Neuron (in vitro differentiated cells): ENCODE measurements at regions not wholly inside any gene's neighbourhood (a gene's known extent, or its start where the extent isn't known, plus 50 kb on each side); places are given as distances from the start of the nearest gene placed in this dataset.

Experiments used
- H2AFZ ChIP-seq: one replicate; pipeline ENCODE4 v1.6.1; 2013; ENCODE audit warnings: low read depth, mild to moderate bottlenecking, inconsistent platforms, low read length, moderate library complexity
- H3K27me3 ChIP-seq: one replicate; pipeline ENCODE4 v1.6.1; 2013; ENCODE audit warnings: low read length; ENCODE audit not compliant: insufficient read depth
- H3K36me3 ChIP-seq: one replicate; pipeline ENCODE4 v1.6.1; 2013; ENCODE audit warnings: low read length; ENCODE audit not compliant: insufficient read depth
- H3K4me1 ChIP-seq: one replicate; pipeline ENCODE4 v1.6.1; 2013; ENCODE audit warnings: low read length; ENCODE audit not compliant: insufficient read depth
- H3K4me3 ChIP-seq: 2 replicates; pipeline ENCODE4 v1.5.1; 2013; ENCODE audit warnings: mild to moderate bottlenecking, low read length, moderate library complexity
- H3K9me3 ChIP-seq: one replicate; pipeline ENCODE4 v1.6.1; 2013; ENCODE audit warnings: low read length

DNA sequence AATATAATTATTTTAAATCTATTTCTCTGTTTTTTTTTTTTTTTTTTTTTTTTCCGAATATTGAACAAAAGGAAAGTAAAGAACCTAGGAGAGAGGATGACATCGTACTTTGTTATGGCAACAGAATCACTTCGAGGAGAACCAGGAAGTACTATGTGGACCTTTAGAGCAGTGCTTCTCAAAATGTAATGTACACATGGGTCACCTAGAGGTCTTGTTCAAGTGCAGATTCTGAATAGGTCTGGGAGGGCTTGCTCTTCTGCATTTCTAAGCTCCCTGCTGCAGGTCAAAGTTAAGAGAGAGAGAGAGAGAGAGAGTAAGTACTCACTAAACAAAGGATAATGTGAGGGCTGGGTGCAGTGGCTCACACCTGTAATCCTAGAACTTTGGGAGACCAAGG lies 419.5 kb upstream of the TENM4 start:
- no peak overlapping the region for H2AFZ ChIP-seq
- H3K9me3 ChIP-seq: no peaks in the 10 kb centered on the region
- H3K27me3 ChIP-seq: no peaks in the 10 kb centered on the region
- H3K36me3 ChIP-seq: no peaks in the 10 kb centered on the region
- no peaks in the 10 kb centered on the region for H3K4me1 ChIP-seq
- H3K4me3 ChIP-seq: no peak overlapping the region

DNA sequence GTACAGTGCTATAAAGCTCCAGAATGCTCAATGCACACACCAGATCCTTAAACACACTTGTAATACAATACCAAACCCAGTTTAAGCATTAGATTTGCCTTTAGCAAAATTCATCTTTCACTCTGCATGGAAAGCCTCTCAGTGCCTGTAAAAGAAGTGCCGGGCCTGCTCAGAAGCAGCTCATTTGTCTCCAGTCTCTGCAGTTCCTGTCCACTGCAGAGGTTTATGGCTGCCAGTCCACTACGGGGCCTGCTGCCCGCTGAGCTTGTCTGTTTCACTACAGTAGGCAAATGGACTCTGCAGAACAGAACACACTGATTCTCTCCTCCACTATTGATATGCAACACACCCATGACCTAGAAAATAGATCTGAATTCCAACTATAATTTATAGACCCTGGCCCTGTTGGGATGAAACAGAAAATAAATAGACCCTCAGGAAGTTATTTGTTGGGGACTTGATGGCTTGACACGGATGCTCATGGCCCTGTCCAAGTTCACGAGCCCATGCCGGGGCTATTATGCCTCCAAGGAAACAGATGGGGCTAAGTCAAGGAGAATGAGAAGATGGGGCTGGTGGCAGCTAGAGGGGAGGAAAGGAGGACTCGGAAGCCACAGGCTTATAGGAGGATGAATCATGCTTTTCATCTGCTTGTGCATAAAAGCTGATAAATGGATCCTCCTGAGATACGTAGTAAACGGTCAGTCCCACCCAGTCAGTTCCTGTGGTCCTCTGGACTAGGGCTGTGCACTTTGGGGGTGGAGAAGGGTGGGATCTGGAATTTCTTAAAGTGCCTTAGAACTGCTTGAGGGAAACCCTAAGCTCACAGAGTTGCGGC lies 416.8 kb upstream of the TENM4 start:
- Histone ChIP-seq H3K27me3 (no peaks in the 10 kb centered on the region), H2AFZ (no peak overlapping the region), H3K36me3 (no peaks in the 10 kb centered on the region), H3K4me3 (no peak overlapping the region), H3K9me3 (no peaks in the 10 kb centered on the region), H3K4me1 (no peaks in the 10 kb centered on the region)

GRCh38 chr11:79852176-79852575 lies 411.3 kb upstream of the TENM4 start:
- Histone ChIP-seq H3K9me3 (no peaks in the 10 kb centered on the region), H3K27me3 (no peaks in the 10 kb centered on the region), H3K4me1 (no peaks in the 10 kb centered on the region), H3K36me3 (no peaks in the 10 kb centered on the region), H3K4me3 (no peak overlapping the region), H2AFZ (no peak overlapping the region)

GRCh38 chr11:79845002-79845709 lies 404.3 kb upstream of the TENM4 start:
- H2AFZ ChIP-seq: no peak overlapping the region
- H3K27me3 ChIP-seq: peaks cover 2% of the 10 kb centered on the region
- H3K9me3 ChIP-seq: no peaks in the 10 kb centered on the region
- no peaks in the 10 kb centered on the region for H3K36me3 ChIP-seq
- no peaks in the 10 kb centered on the region for H3K4me1 ChIP-seq
- no peak overlapping the region for H3K4me3 ChIP-seq

DNA sequence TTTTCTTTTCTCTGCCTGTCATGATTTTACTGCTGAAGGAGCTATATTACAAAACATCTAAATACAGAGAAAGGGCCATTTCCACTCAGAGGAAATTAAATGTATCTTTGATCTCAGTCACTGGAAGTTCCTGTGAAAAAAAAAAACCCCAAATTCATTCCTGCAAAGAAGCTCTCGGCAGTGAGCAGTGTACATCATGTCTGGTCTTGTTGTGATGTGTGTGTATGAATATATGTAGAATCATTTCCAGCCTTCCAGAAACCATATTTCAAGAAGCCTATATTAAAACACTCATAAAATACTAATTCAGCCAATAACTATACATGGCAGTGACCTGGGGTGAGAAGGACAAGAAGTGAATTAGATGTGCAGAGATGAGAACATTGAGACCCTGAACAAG lies 393.2 kb upstream of the TENM4 start:
- no peaks in the 10 kb centered on the region for H3K9me3 ChIP-seq
- no peak overlapping the region for H2AFZ ChIP-seq

GRCh38 chr11:79830446-79830845 lies 389.6 kb upstream of the TENM4 start:
- Histone ChIP-seq H3K27me3 (no peaks in the 10 kb centered on the region), H3K4me3 (no peak overlapping the region), H3K9me3 (no peaks in the 10 kb centered on the region), H2AFZ (no peak overlapping the region), H3K4me1 (no peaks in the 10 kb centered on the region), H3K36me3 (no peaks in the 10 kb centered on the region)

More for the DNA sequence above, 393.2 kb upstream of the TENM4 start:
- Histone ChIP-seq H3K4me1 (no peaks in the 10 kb centered on the region), H3K36me3 (no peaks in the 10 kb centered on the region), H3K27me3 (no peaks in the 10 kb centered on the region), H3K4me3 (no peak overlapping the region)

DNA sequence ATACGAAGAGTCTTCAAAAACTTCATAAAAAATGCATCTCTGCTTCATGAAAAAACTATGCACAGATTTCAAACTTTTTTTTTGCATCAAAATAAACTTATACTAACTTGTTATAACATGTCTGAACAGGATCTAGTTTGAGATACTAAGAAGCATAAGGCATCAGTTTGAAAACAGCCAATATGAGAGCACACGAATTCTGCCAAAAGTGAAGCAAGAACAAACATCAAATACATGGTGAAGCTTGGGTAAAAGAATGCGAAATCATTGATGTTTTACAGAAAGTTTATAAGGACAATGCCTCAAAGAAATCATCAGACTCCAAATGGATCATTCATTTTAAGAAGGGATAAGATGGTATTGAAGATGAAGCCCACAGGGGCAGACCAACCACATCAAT lies 389.1 kb upstream of the TENM4 start:
- Histone ChIP-seq H3K9me3 (no peaks in the 10 kb centered on the region), H3K27me3 (no peaks in the 10 kb centered on the region), H2AFZ (no peak overlapping the region), H3K4me3 (no peak overlapping the region), H3K4me1 (no peaks in the 10 kb centered on the region), H3K36me3 (no peaks in the 10 kb centered on the region)

DNA sequence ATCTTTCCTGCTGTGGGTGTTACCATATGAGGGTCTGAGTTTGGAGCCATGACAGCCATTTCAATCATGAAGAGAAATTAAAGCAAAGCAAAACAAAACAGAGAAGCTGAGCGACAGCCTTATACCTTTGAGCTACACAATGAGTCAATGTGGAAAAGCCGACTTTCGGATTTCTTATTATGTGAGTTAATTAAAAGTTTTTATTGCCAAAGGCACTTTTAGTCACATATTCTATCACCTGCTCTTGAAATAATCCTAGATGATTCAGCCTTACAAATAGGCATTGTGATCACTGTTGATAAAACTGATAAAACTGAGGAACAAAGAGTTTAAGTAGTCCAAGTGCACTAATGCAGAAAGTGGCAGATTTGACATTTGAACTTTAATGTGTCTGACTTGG lies 381.9 kb upstream of the TENM4 start:
- H2AFZ ChIP-seq: no peak overlapping the region
- no peaks in the 10 kb centered on the region for H3K4me1 ChIP-seq

DNA sequence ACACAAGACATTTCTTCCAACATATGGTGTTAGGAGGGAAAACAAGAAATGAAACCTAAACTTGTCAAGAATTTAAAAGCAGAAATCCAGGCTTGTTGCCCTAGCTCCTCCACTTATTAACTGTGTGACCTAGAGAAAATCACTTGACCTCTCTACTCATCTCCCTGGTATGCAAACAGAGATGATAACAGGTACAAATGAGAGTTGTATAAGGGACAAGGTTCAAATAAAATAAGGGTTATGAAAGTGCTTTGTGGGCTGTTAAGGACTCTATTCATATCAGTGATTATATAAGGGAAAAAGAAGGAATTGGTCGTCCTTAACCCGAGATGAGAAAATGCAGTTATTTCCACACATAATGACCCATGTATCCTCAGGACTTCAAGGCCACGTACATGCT lies 372.7 kb upstream of the TENM4 start:
- no peak overlapping the region for H2AFZ ChIP-seq
- H3K27me3 ChIP-seq: no peaks in the 10 kb centered on the region
- H3K36me3 ChIP-seq: no peaks in the 10 kb centered on the region
- H3K9me3 ChIP-seq: no peaks in the 10 kb centered on the region
- H3K4me3 ChIP-seq: no peak overlapping the region
- no peaks in the 10 kb centered on the region for H3K4me1 ChIP-seq

More for the DNA sequence above, 381.9 kb upstream of the TENM4 start:
- H3K27me3 ChIP-seq: no peaks in the 10 kb centered on the region
- no peaks in the 10 kb centered on the region for H3K9me3 ChIP-seq
- H3K4me3 ChIP-seq: no peak overlapping the region
- no peaks in the 10 kb centered on the region for H3K36me3 ChIP-seq

GRCh38 chr11:79809487-79809886 lies 368.7 kb upstream of the TENM4 start:
- Histone ChIP-seq H3K4me3 (no peak overlapping the region), H3K4me1 (no peaks in the 10 kb centered on the region), H3K27me3 (no peaks in the 10 kb centered on the region), H2AFZ (no peak overlapping the region), H3K9me3 (no peaks in the 10 kb centered on the region), H3K36me3 (no peaks in the 10 kb centered on the region)

DNA sequence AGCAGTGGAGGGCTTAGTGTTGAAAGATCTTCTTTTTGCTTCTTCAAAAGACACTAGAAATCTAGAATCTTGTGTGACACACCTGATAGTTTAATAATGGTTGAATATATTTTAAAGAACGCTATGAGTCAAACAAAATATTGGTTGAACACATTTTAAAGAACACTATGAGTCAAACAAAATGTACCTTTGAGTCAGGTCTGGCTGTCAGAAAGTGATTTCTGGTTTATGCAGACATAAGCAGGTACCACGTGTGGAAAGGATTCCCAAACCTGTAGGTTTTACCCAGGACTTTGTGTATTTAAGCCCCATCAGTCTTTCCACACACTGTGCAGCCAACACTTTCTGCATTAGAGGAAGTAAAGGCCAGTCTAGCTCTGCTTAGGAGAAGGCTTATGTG lies 366.7 kb upstream of the TENM4 start:
- Histone ChIP-seq H3K4me3 (no peak overlapping the region), H3K9me3 (no peaks in the 10 kb centered on the region), H3K27me3 (no peaks in the 10 kb centered on the region), H3K4me1 (no peaks in the 10 kb centered on the region), H3K36me3 (no peaks in the 10 kb centered on the region), H2AFZ (no peak overlapping the region)

DNA sequence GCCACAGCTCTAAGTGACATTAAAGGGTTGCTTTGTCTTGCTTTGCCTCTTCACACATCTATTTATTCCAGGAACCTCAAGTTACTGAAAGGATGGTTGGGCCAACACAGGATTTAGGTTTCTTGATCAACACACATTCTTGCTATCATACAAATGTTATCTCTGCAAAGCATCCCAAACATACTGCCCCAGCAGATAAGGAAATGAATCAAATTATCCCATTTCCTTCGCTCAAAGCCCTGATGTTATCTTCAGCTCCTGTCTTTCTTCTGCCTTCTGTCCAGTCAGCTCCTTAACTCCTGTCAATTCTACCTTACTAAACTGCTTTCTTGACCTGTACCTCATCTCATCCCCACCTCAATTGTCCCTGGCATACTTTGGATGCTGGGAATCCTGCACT lies 355.9 kb upstream of the TENM4 start:
- no peak overlapping the region for H3K4me3 ChIP-seq
- H3K27me3 ChIP-seq: no peaks in the 10 kb centered on the region
- no peaks in the 10 kb centered on the region for H3K9me3 ChIP-seq
- no peaks in the 10 kb centered on the region for H3K4me1 ChIP-seq
- no peaks in the 10 kb centered on the region for H3K36me3 ChIP-seq
- H2AFZ ChIP-seq: no peak overlapping the region

GRCh38 chr11:79794484-79795393 lies 353.9 kb upstream of the TENM4 start:
- Histone ChIP-seq H3K4me1 (no peaks in the 10 kb centered on the region), H3K27me3 (no peaks in the 10 kb centered on the region), H3K4me3 (no peak overlapping the region), H3K36me3 (no peaks in the 10 kb centered on the region), H2AFZ (no peak overlapping the region), H3K9me3 (no peaks in the 10 kb centered on the region)
